Stimulated activated CD4-positive, alpha-beta T cell treated with anti-CD3 and anti-CD28 coated beads, Interleukin-2, amount 100 ng/mL, for 24 hours (primary cell): ENCODE measurements at regions not wholly inside any gene's neighbourhood (a gene's known extent, or its start where the extent isn't known, plus 50 kb on each side); places are given as distances from the start of the nearest gene placed in this dataset.
"Not testable (repeated sequence)": the region's sequence is repeated elsewhere in the genome, so short reads cannot be mapped to it uniquely, and the experiment has no call there.

Source experiments
- DNase-seq, 2 donors: peaks; one replicate each; pipeline ENCODE4 v3.0.0-alpha.2; 2020

GRCh38 chr22:49674479-49675050, 153.1 kb downstream of the BRD1 start:
- no peak for DNase-seq

- no peak for DNase-seq
Measured at GRCh38 chr22:49673048-49673447, 154.6 kb downstream of the BRD1 start.

GRCh38 chr22:49672014-49672516, 155.6 kb downstream of the BRD1 start:
- no peak for DNase-seq

- DNase-seq = no peak
Measured at GRCh38 chr22:49671331-49672013, 156.2 kb downstream of the BRD1 start.

GRCh38 chr22:49670456-49671330, 157.0 kb downstream of the BRD1 start:
- peak; percentile 29 to 57 for DNase-seq

- peak in 1 of 2 donors; percentile 29 for DNase-seq
Measured at GRCh38 chr22:49669969-49670455, 157.7 kb downstream of the BRD1 start.

GRCh38 chr22:49669427-49669968, 158.2 kb downstream of the BRD1 start:
- not testable (repeated sequence) for DNase-seq

GRCh38 chr22:49668402-49668801, 159.3 kb downstream of the BRD1 start:
- no peak for DNase-seq

- peak in 1 of 2 donors; percentile 18 for DNase-seq
Measured at GRCh38 chr22:49667236-49667635, 160.4 kb downstream of the BRD1 start.

GRCh38 chr22:49666146-49666809, 161.4 kb downstream of the BRD1 start:
- no peak for DNase-seq

- DNase-seq = no peak
Measured at GRCh38 chr22:49664891-49665290, 162.8 kb downstream of the BRD1 start.

- no peak for DNase-seq
Measured at GRCh38 chr22:49664371-49664881, 163.2 kb downstream of the BRD1 start.

GRCh38 chr22:49663823-49664222, 163.8 kb downstream of the BRD1 start:
- DNase-seq = no peak

- no peak for DNase-seq
Measured at GRCh38 chr22:49663311-49663711, 164.4 kb downstream of the BRD1 start.

GRCh38 chr22:49662681-49663080, 165.0 kb downstream of the BRD1 start:
- DNase-seq = no peak

GRCh38 chr22:49660794-49661781, 166.6 kb downstream of the BRD1 start:
- DNase-seq = no peak

- DNase-seq = no peak
Measured at GRCh38 chr22:49660321-49660720, 167.4 kb downstream of the BRD1 start.

- DNase-seq = no peak
Measured at GRCh38 chr22:49659924-49660315, 167.8 kb downstream of the BRD1 start.

- no peak for DNase-seq
Measured at GRCh38 chr22:49659281-49659923, 168.3 kb downstream of the BRD1 start.

- no peak for DNase-seq
Measured at GRCh38 chr22:49658902-49659280, 168.8 kb downstream of the BRD1 start.
